Erythroblast (primary cell): ENCODE measurements at regions not wholly inside any gene's neighbourhood (a gene's known extent, or its start where the extent isn't known, plus 50 kb on each side); places are given as distances from the start of the nearest gene placed in this dataset.

Experiments
- GATA1 ChIP-seq: IDR thresholded peaks from 2 replicates; pipeline ENCODE4 v1.6.1; 2011; ENCODE audit warnings: low read depth, mild to moderate bottlenecking, control low read depth, low read length, moderate library complexity
- POLR2A ChIP-seq: IDR thresholded peaks from 2 replicates; pipeline ENCODE4 v1.6.1; 2011; ENCODE audit warnings: mild to moderate bottlenecking, low read length

- no peak for TF ChIP-seq POLR2A
- no peak for TF ChIP-seq GATA1
Measured at GRCh38 chr2:64288321-64289193, 144.3 kb upstream of the PELI1 start.
